ENCODE measurements at regions not wholly inside any gene's neighbourhood (a gene's known extent, or its start where the extent isn't known, plus 50 kb on each side); places are given as distances from the start of the nearest gene placed in this dataset.
"Not testable (repeated sequence)": the region's sequence is repeated elsewhere in the genome, so short reads cannot be mapped to it uniquely, and the experiment has no call there.

GRCh38 chrX:3881255-3881895 lies 167.9 kb upstream of the PRKX start:
- H3K79me2 ChIP-seq (ENCODE audit: control insufficient read depth, insufficient read depth, low read length); H3K9me3 ChIP-seq (ENCODE audit: control insufficient read depth, low read depth, low read length); H3K27me3 ChIP-seq (ENCODE audit: control insufficient read depth, extremely low read depth, insufficient read depth, low read length); H3K36me3 ChIP-seq (ENCODE audit: control insufficient read depth in 2 of 2, extremely low read depth in 1 of 2, insufficient read depth in 2 of 2, low read length in 2 of 2); FAIRE-seq; H3K4me3 ChIP-seq (ENCODE audit: control insufficient read depth in 2 of 3, extremely low read depth in 1 of 3, insufficient read depth in 2 of 3, low read depth in 1 of 3, low read length in 3 of 3); H3K27ac ChIP-seq (ENCODE audit: control insufficient read depth, insufficient read depth, low read length); DNase-seq (ENCODE audit: low read depth, low spot score); H3K4me2 ChIP-seq (ENCODE audit: control insufficient read depth, extremely low read depth, insufficient read depth, low read depth, low read length); dilution Hi-C loops (cut with MboI; ENCODE audit: extremely low pct_ligation_motif_present, low sequenced_read_pairs); H3K9me1 ChIP-seq (ENCODE audit: control insufficient read depth, extremely low read depth, insufficient read depth, low read length); H2AFZ ChIP-seq (ENCODE audit: control insufficient read depth, low read length); H4K20me1 ChIP-seq (ENCODE audit: control insufficient read depth, extremely low read depth, insufficient read depth, low read length); H3K4me1 ChIP-seq (ENCODE audit: control insufficient read depth, extremely low read depth, insufficient read depth, low read length); H3K9ac ChIP-seq (ENCODE audit: control insufficient read depth, extremely low read depth, insufficient read depth, low read length): not testable (repeated sequence)

GRCh38 chrX:3876393-3876792 lies 162.9 kb upstream of the PRKX start:
- FAIRE-seq; H3K27ac ChIP-seq (ENCODE audit: control insufficient read depth, insufficient read depth, low read length); H3K27me3 ChIP-seq (ENCODE audit: control insufficient read depth, extremely low read depth, insufficient read depth, low read length); H3K36me3 ChIP-seq (ENCODE audit: control insufficient read depth in 2 of 2, extremely low read depth in 1 of 2, insufficient read depth in 2 of 2, low read length in 2 of 2); H4K20me1 ChIP-seq (ENCODE audit: control insufficient read depth, extremely low read depth, insufficient read depth, low read length); DNase-seq (ENCODE audit: low read depth, low spot score); H3K4me1 ChIP-seq (ENCODE audit: control insufficient read depth, extremely low read depth, insufficient read depth, low read length); H3K4me2 ChIP-seq (ENCODE audit: control insufficient read depth, extremely low read depth, insufficient read depth, low read depth, low read length); H3K79me2 ChIP-seq (ENCODE audit: control insufficient read depth, insufficient read depth, low read length); H3K9ac ChIP-seq (ENCODE audit: control insufficient read depth, extremely low read depth, insufficient read depth, low read length); dilution Hi-C loops (cut with MboI; ENCODE audit: extremely low pct_ligation_motif_present, low sequenced_read_pairs); H3K9me1 ChIP-seq (ENCODE audit: control insufficient read depth, extremely low read depth, insufficient read depth, low read length); H3K4me3 ChIP-seq (ENCODE audit: control insufficient read depth in 2 of 3, extremely low read depth in 1 of 3, insufficient read depth in 2 of 3, low read depth in 1 of 3, low read length in 3 of 3); H2AFZ ChIP-seq (ENCODE audit: control insufficient read depth, low read length); H3K9me3 ChIP-seq (ENCODE audit: control insufficient read depth, low read depth, low read length): not testable (repeated sequence)

GRCh38 chrX:3875638-3876037 lies 162.2 kb upstream of the PRKX start:
- H3K4me3 ChIP-seq (ENCODE audit: control insufficient read depth in 2 of 3, extremely low read depth in 1 of 3, insufficient read depth in 2 of 3, low read depth in 1 of 3, low read length in 3 of 3); H3K4me1 ChIP-seq (ENCODE audit: control insufficient read depth, extremely low read depth, insufficient read depth, low read length); DNase-seq (ENCODE audit: low read depth, low spot score); H3K27me3 ChIP-seq (ENCODE audit: control insufficient read depth, extremely low read depth, insufficient read depth, low read length); dilution Hi-C loops (cut with MboI; ENCODE audit: extremely low pct_ligation_motif_present, low sequenced_read_pairs); H3K4me2 ChIP-seq (ENCODE audit: control insufficient read depth, extremely low read depth, insufficient read depth, low read depth, low read length); H3K9me1 ChIP-seq (ENCODE audit: control insufficient read depth, extremely low read depth, insufficient read depth, low read length); H3K79me2 ChIP-seq (ENCODE audit: control insufficient read depth, insufficient read depth, low read length); H2AFZ ChIP-seq (ENCODE audit: control insufficient read depth, low read length); FAIRE-seq; H3K9me3 ChIP-seq (ENCODE audit: control insufficient read depth, low read depth, low read length); H4K20me1 ChIP-seq (ENCODE audit: control insufficient read depth, extremely low read depth, insufficient read depth, low read length); H3K27ac ChIP-seq (ENCODE audit: control insufficient read depth, insufficient read depth, low read length); H3K9ac ChIP-seq (ENCODE audit: control insufficient read depth, extremely low read depth, insufficient read depth, low read length); H3K36me3 ChIP-seq (ENCODE audit: control insufficient read depth in 2 of 2, extremely low read depth in 1 of 2, insufficient read depth in 2 of 2, low read length in 2 of 2): not testable (repeated sequence)

- H3K4me2 ChIP-seq (ENCODE audit: control insufficient read depth, extremely low read depth, insufficient read depth, low read depth, low read length); H3K9me3 ChIP-seq (ENCODE audit: control insufficient read depth, low read depth, low read length); H3K9ac ChIP-seq (ENCODE audit: control insufficient read depth, extremely low read depth, insufficient read depth, low read length); H3K36me3 ChIP-seq (ENCODE audit: control insufficient read depth in 2 of 2, extremely low read depth in 1 of 2, insufficient read depth in 2 of 2, low read length in 2 of 2); H3K4me1 ChIP-seq (ENCODE audit: control insufficient read depth, extremely low read depth, insufficient read depth, low read length); H2AFZ ChIP-seq (ENCODE audit: control insufficient read depth, low read length); H3K27ac ChIP-seq (ENCODE audit: control insufficient read depth, insufficient read depth, low read length); H3K9me1 ChIP-seq (ENCODE audit: control insufficient read depth, extremely low read depth, insufficient read depth, low read length); H3K4me3 ChIP-seq (ENCODE audit: control insufficient read depth in 2 of 3, extremely low read depth in 1 of 3, insufficient read depth in 2 of 3, low read depth in 1 of 3, low read length in 3 of 3); H3K27me3 ChIP-seq (ENCODE audit: control insufficient read depth, extremely low read depth, insufficient read depth, low read length); FAIRE-seq; dilution Hi-C loops (cut with MboI; ENCODE audit: extremely low pct_ligation_motif_present, low sequenced_read_pairs); H4K20me1 ChIP-seq (ENCODE audit: control insufficient read depth, extremely low read depth, insufficient read depth, low read length); DNase-seq (ENCODE audit: low read depth, low spot score): not testable (repeated sequence)
- peaks cover 10% of the 10 kb centered on the region for H3K79me2 ChIP-seq (ENCODE audit: control insufficient read depth, insufficient read depth, low read length)
These were observed 158.9 kb upstream of the PRKX start for GRCh38 chrX:3872226-3872879.

- H3K36me3 ChIP-seq (ENCODE audit: control insufficient read depth in 2 of 2, extremely low read depth in 1 of 2, insufficient read depth in 2 of 2, low read length in 2 of 2); H3K27me3 ChIP-seq (ENCODE audit: control insufficient read depth, extremely low read depth, insufficient read depth, low read length); dilution Hi-C loops (cut with MboI; ENCODE audit: extremely low pct_ligation_motif_present, low sequenced_read_pairs); H3K9me3 ChIP-seq (ENCODE audit: control insufficient read depth, low read depth, low read length); H3K9me1 ChIP-seq (ENCODE audit: control insufficient read depth, extremely low read depth, insufficient read depth, low read length); DNase-seq (ENCODE audit: low read depth, low spot score); H4K20me1 ChIP-seq (ENCODE audit: control insufficient read depth, extremely low read depth, insufficient read depth, low read length); H2AFZ ChIP-seq (ENCODE audit: control insufficient read depth, low read length); H3K4me1 ChIP-seq (ENCODE audit: control insufficient read depth, extremely low read depth, insufficient read depth, low read length); H3K79me2 ChIP-seq (ENCODE audit: control insufficient read depth, insufficient read depth, low read length); H3K4me3 ChIP-seq (ENCODE audit: control insufficient read depth in 2 of 3, extremely low read depth in 1 of 3, insufficient read depth in 2 of 3, low read depth in 1 of 3, low read length in 3 of 3): not testable (repeated sequence)
- Histone ChIP-seq H3K4me2 (ENCODE audit: control insufficient read depth, extremely low read depth, insufficient read depth, low read depth, low read length) (peak overlapping the region; percentile 37), H3K27ac (ENCODE audit: control insufficient read depth, insufficient read depth, low read length) (peak overlapping the region; percentile 54), H3K9ac (ENCODE audit: control insufficient read depth, extremely low read depth, insufficient read depth, low read length) (peak overlapping the region; percentile 41)
- peak; percentile 62 for FAIRE-seq
These were observed 153.8 kb upstream of the PRKX start for GRCh38 chrX:3867067-3867831.
